Fibroblast of lung (primary cell): ENCODE measurements at regions not wholly inside any gene's neighbourhood (a gene's known extent, or its start where the extent isn't known, plus 50 kb on each side); places are given as distances from the start of the nearest gene placed in this dataset.
A peak's percentile ranks its signal among the peaks of the same experiment; 100 is the strongest.

ENCODE experiments used
- DNase-seq, 2 donors: peaks; one replicate each; pipeline versions ENCODE4 v3.0.0 to v3.0.0-alpha.2; 2010; ENCODE audit warnings: low read depth in 2 of 2
- H2AFZ ChIP-seq: 2 replicates; pipeline ENCODE4 v1.5.1; 2012; ENCODE audit warnings: low read length, control low read depth, inconsistent platforms
- H3K27ac ChIP-seq: 2 replicates; pipeline ENCODE4 v1.5.1; 2011; ENCODE audit warnings: low read length, control low read depth; ENCODE audit not compliant: insufficient read depth
- H3K27me3 ChIP-seq: 2 replicates; pipeline ENCODE4 v1.5.1; 2011; ENCODE audit warnings: mild to moderate bottlenecking, low read length; ENCODE audit not compliant: control insufficient read depth, insufficient read depth
- H3K36me3 ChIP-seq: 2 replicates; pipeline ENCODE4 v1.5.1; 2011; ENCODE audit warnings: low read length; ENCODE audit not compliant: control insufficient read depth, insufficient read depth
- H3K4me1 ChIP-seq: 2 replicates; pipeline ENCODE4 v1.5.1; 2011; ENCODE audit warnings: low read length; ENCODE audit not compliant: control insufficient read depth, insufficient read depth; ENCODE audit errors: extremely low read depth
- H3K4me2 ChIP-seq: 2 replicates; pipeline ENCODE4 v1.5.1; 2011; ENCODE audit warnings: low read length, control low read depth; ENCODE audit not compliant: insufficient read depth; ENCODE audit errors: extremely low read depth
- H3K4me3 ChIP-seq, 4 experiments: fragments of 200-600 bp in 1 of 4; sonication (generic) in 1 of 4; replicated peaks in 1 of 4; 2 replicates each; pipeline ENCODE4 v1.5.1; 2011 to 2016; ENCODE audit warnings: low read length in 4 of 4, low read depth in 3 of 4, mild to moderate bottlenecking in 3 of 4, control low read depth in 2 of 4, inconsistent platforms in 1 of 4, mixed read lengths in 1 of 4; ENCODE audit not compliant: insufficient read depth in 1 of 4; ENCODE audit errors: control extremely low read depth in 1 of 4
- H3K79me2 ChIP-seq: 2 replicates; pipeline ENCODE4 v1.5.1; 2012; ENCODE audit warnings: mild to moderate bottlenecking, low read length, inconsistent platforms; ENCODE audit not compliant: control insufficient read depth, insufficient read depth
- H3K9ac ChIP-seq: 2 replicates; pipeline ENCODE4 v1.5.1; 2011; ENCODE audit warnings: mild to moderate bottlenecking, low read length, control low read depth; ENCODE audit not compliant: insufficient read depth
- H3K9me3 ChIP-seq: 2 replicates; pipeline ENCODE4 v1.5.1; 2012; ENCODE audit warnings: low read depth, low read length; ENCODE audit not compliant: control insufficient read depth, insufficient read depth
- H4K20me1 ChIP-seq: 2 replicates; pipeline ENCODE4 v1.5.1; 2011; ENCODE audit warnings: low read length; ENCODE audit not compliant: control insufficient read depth, insufficient read depth; ENCODE audit errors: extremely low read depth
- EZH2 ChIP-seq: IDR thresholded peaks from 2 replicates; pipeline ENCODE4 v1.5.1; 2012; ENCODE audit warnings: low read length, control low read depth, mild to moderate bottlenecking; ENCODE audit errors: missing control alignments
- TF ChIP-seq, protein P1 (sequence below), 2 donors: IDR thresholded peaks in 1 of 2; conservative IDR thresholded peaks in 1 of 2; 1 replicate in 1 of 2; 2 replicates in 1 of 2; pipeline ENCODE4 v1.5.1; 2011 to 2012; ENCODE audit warnings: low read length in 2 of 2, control low read depth in 1 of 2, inconsistent platforms in 1 of 2, low read depth in 1 of 2, mild to moderate bottlenecking in 1 of 2

DNA sequence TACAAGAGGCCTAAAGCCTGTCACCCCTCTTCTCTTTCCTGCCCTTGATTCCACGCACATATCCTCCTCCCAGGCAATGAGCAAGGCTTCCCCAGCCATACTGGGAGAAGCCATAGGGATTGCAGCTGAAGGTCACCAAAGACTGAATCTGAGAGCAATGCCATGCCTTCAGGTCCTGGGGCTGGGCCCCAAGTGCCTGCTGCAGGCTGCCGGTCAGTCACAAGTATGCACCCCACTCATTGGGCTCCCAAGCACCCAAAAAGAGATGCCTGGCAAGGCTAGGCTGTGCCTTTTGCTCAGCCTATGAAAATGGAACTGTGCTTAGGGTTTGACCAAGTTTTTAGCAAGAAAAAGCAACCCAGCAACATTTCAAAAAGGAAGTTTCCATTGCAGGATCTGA lies 210.6 kb upstream of the MAMLD1 start:
- no peak overlapping the region for H3K4me3 ChIP-seq
- H3K36me3 ChIP-seq, result no peaks in the 10 kb centered on the region
- H3K4me1 ChIP-seq, result peaks cover 3% of the 10 kb centered on the region
- DNase-seq, result no peak
- TF ChIP-seq EZH2, result no peak
- TF ChIP-seq, protein P1, sequence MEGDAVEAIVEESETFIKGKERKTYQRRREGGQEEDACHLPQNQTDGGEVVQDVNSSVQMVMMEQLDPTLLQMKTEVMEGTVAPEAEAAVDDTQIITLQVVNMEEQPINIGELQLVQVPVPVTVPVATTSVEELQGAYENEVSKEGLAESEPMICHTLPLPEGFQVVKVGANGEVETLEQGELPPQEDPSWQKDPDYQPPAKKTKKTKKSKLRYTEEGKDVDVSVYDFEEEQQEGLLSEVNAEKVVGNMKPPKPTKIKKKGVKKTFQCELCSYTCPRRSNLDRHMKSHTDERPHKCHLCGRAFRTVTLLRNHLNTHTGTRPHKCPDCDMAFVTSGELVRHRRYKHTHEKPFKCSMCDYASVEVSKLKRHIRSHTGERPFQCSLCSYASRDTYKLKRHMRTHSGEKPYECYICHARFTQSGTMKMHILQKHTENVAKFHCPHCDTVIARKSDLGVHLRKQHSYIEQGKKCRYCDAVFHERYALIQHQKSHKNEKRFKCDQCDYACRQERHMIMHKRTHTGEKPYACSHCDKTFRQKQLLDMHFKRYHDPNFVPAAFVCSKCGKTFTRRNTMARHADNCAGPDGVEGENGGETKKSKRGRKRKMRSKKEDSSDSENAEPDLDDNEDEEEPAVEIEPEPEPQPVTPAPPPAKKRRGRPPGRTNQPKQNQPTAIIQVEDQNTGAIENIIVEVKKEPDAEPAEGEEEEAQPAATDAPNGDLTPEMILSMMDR (conservative IDR thresholded peaks at IDR 0.05 in 1 of 2, IDR thresholded peaks at IDR 0.05 in 1 of 2; ENCODE audit: low read depth in 1 of 2, low read length in 2 of 2), result no peak
- no peak overlapping the region for H2AFZ ChIP-seq
- no peak overlapping the region for H3K9ac ChIP-seq
- no peak overlapping the region for H3K27ac ChIP-seq
- no peaks in the 10 kb centered on the region for H4K20me1 ChIP-seq
- no peaks in the 10 kb centered on the region for H3K79me2 ChIP-seq
- no peak overlapping the region for H3K4me2 ChIP-seq
- H3K9me3 ChIP-seq, result no peaks in the 10 kb centered on the region
- H3K27me3 ChIP-seq, result no peaks in the 10 kb centered on the region

DNA sequence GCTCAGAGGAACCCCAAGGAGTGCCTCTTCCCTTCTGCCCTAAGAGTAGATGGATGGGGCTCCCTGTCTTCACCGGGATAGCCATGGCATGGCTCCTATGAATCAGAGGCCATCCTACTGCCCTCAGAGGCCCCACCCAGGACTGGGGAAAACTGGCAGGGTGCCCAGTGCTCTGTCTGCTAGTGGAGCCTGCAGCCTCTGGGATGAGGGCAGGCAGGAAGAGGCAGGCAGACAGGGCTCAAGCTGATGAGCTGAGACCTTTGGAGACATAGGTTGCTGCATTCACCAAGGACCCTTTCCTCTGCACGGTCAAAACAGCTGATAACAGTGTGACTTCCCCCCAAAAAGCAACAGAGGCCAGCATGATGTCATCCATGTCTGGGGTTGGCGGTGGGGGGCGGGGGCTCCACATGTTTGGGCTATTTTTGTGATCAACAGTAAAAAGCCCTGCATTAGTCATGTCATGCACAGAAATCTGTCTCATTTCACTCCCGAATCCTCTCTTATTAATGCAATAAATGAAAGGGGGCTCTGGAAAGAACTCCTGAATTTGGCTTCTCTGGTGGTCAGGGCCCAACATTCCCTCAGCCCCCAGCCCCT lies 207.6 kb upstream of the MAMLD1 start:
- Histone ChIP-seq H3K9ac (no peak overlapping the region), H3K27ac (no peak overlapping the region), H2AFZ (no peak overlapping the region), H3K4me3 (no peak overlapping the region), H4K20me1 (no peaks in the 10 kb centered on the region), H3K27me3 (no peaks in the 10 kb centered on the region), H3K4me2 (peak overlapping the region; percentile 59), H3K36me3 (no peaks in the 10 kb centered on the region), H3K4me1 (peaks cover 3% of the 10 kb centered on the region), H3K9me3 (no peaks in the 10 kb centered on the region), H3K79me2 (no peaks in the 10 kb centered on the region)
- TF ChIP-seq, protein P1 (conservative IDR thresholded peaks at IDR 0.05 in 1 of 2, IDR thresholded peaks at IDR 0.05 in 1 of 2; ENCODE audit: low read depth in 1 of 2, low read length in 2 of 2), result no peak
- no peak for TF ChIP-seq EZH2
- DNase-seq, result peak; percentile 57 to 71

DNA sequence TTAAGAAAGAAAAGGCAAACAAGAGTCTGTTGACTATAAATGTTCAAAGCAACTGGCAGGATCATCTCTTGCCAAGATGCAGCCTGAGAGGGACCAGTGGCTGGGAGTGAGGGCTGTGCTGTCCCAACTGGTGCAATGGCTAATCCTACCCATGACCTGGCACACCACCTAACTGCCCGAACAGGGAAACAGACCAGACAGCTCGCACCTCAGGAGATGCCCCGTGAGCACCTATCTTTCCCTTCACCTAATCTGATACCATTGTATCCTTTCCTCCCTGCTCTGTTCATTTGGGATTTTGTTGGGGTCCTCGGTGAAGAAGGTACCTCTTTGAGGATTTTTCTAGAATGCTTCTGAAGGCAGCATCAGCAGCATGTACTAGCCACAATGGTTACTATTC lies 206.5 kb upstream of the MAMLD1 start:
- peaks cover 3% of the 10 kb centered on the region for H3K4me1 ChIP-seq
- H3K4me2 ChIP-seq, result no peak overlapping the region
- H3K9me3 ChIP-seq, result no peaks in the 10 kb centered on the region
- no peak for DNase-seq
- no peak overlapping the region for H2AFZ ChIP-seq
- no peak overlapping the region for H3K27ac ChIP-seq
- H3K4me3 ChIP-seq, result no peak overlapping the region
- no peaks in the 10 kb centered on the region for H3K27me3 ChIP-seq
- no peaks in the 10 kb centered on the region for H3K36me3 ChIP-seq
- no peak overlapping the region for H3K9ac ChIP-seq
- no peaks in the 10 kb centered on the region for H3K79me2 ChIP-seq
- no peak for TF ChIP-seq EZH2
- TF ChIP-seq, protein P1 (conservative IDR thresholded peaks at IDR 0.05 in 1 of 2, IDR thresholded peaks at IDR 0.05 in 1 of 2; ENCODE audit: low read depth in 1 of 2, low read length in 2 of 2), result no peak
- no peaks in the 10 kb centered on the region for H4K20me1 ChIP-seq
